ENCODE measurements at regions not wholly inside any gene's neighbourhood (a gene's known extent, or its start where the extent isn't known, plus 50 kb on each side); places are given as distances from the start of the nearest gene placed in this dataset.
"Not testable (repeated sequence)": the region's sequence is repeated elsewhere in the genome, so short reads cannot be mapped to it uniquely, and the experiment has no call there.

GRCh38 chr7:46088486-46088885 is 167.4 kb upstream of the IGFBP3 start:
- ATAC-seq (replicated peaks in 1 of 4); H3K27me3 ChIP-seq (replicated peaks in 1 of 2; ENCODE audit: control insufficient read depth in 2 of 2, extremely low read depth in 1 of 2, insufficient read depth in 2 of 2, low read length in 1 of 2); H3K27me3 Mint-ChIP-seq; H3K27ac ChIP-seq (ENCODE audit: low read length); H3K4me1 Mint-ChIP-seq; H3K4me3 Mint-ChIP-seq; H3K4me1 ChIP-seq (ENCODE audit: control insufficient read depth in 1 of 2, extremely low read depth in 1 of 2, insufficient read depth in 2 of 2, low read length in 2 of 2); H3K36me3 Mint-ChIP-seq; H3K27ac Mint-ChIP-seq; H3K4me3 ChIP-seq (ENCODE audit: control insufficient read depth in 1 of 2, extremely low read depth in 1 of 2, low read length in 1 of 2); H3K36me3 ChIP-seq (ENCODE audit: control insufficient read depth in 2 of 2, extremely low read depth in 1 of 2, insufficient read depth in 1 of 2, low read length in 1 of 2); DNase-seq; CTCF ChIA-PET; H3K9me3 ChIP-seq; POLR2A ChIA-PET: not testable (repeated sequence)
- H3K9me3 Mint-ChIP-seq = peaks cover 9 to 18% (median 13%) of the 10 kb centered on the region in 3 donors
- 92% methylated on average over 2 of the region's 2 CpGs for WGBS (ENCODE audit: insufficient coverage)

DNA sequence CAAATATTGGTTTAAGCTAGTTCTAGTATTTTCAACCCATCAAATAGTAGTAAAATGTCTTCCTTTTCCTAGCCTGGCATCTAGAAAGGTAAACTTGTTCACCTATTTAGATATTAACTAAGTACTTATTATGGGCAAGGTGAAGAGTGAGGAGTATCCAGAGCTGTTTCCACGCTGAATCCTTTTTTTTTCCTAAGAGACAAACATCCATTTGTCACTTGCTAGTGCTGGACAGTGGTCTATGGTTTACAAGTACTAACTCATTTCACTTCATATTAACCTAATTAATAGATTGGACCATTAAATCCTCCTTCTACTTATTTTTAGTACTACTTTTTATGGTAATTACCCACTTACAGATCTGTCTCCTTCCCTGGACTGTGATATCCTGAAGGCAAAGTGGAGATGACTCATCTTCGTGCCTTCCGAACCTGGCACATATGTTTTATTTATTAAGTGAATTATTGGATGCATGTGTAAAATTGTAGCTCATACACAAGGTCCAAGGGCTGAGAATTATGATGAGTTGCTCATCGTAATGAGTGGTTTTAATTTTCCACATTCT is 159.6 kb upstream of the IGFBP3 start:
- Mint-ChIP-seq H3K27ac (no peak overlapping the region), H3K4me1 (no peaks in the 10 kb centered on the region), H3K9me3 (peaks cover 0 to 5% (median 0%) of the 10 kb centered on the region in 3 donors), H3K4me3 (no peak overlapping the region), H3K36me3 (no peaks in the 10 kb centered on the region), H3K27me3 (no peaks in the 10 kb centered on the region)
- no peaks in the 10 kb centered on the region for H3K4me1 ChIP-seq (ENCODE audit: control insufficient read depth in 1 of 2, extremely low read depth in 1 of 2, insufficient read depth in 2 of 2, low read length in 2 of 2)
- no peak overlapping the region for H3K27ac ChIP-seq (ENCODE audit: low read length)
- H3K36me3 ChIP-seq (ENCODE audit: control insufficient read depth in 2 of 2, extremely low read depth in 1 of 2, insufficient read depth in 1 of 2, low read length in 1 of 2) = no peaks in the 10 kb centered on the region
- no peaks in the 10 kb centered on the region for H3K27me3 ChIP-seq (replicated peaks in 1 of 2; ENCODE audit: control insufficient read depth in 2 of 2, extremely low read depth in 1 of 2, insufficient read depth in 2 of 2, low read length in 1 of 2)
- CTCF ChIA-PET = interaction anchor here in 1 of 2 donors (0.6 kb wide), 1 partner anchor 12 kb away, joined by 4 read pairs; no protein-coding TSS in a partner anchor
- ATAC-seq (replicated peaks in 1 of 4) (no peak), DNase-seq (no peak)
- H3K4me3 ChIP-seq (ENCODE audit: control insufficient read depth in 1 of 2, extremely low read depth in 1 of 2, low read length in 1 of 2) = no peak overlapping the region
- POLR2A ChIA-PET = interaction anchor here in 1 of 2 donors (0.7 kb wide), 1 partner anchor 158 kb away, joined by 3 read pairs; no protein-coding TSS in a partner anchor
- no CpG with 5 or more reads among the region's 4 CpGs for WGBS (ENCODE audit: insufficient coverage)
- H3K9me3 ChIP-seq = no peaks in the 10 kb centered on the region

DNA sequence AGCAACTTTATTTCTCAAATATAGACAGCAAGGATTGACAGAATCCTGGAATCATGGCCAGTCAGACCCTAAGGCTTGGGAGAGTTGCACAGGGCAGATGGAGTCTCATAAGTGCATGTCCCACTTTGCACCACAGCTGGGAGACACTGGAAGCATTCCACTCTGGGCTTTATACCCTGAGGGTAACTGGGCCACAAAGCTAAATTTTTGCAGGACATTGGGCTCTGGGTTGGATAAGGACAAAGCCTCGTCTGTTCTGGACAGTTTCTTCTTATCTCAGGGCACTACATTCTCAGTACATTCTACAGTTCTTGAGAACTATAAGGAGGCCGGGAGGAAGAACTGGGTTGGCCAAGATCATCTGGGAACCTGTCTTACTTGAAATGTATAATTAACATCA is 158.3 kb upstream of the IGFBP3 start:
- H3K4me3 Mint-ChIP-seq = no peak overlapping the region
- POLR2A ChIA-PET = no interaction called here

GRCh38 chr7:46076527-46076926 is 155.5 kb upstream of the IGFBP3 start:
- Histone ChIP-seq H3K27me3 (replicated peaks in 1 of 2; ENCODE audit: control insufficient read depth in 2 of 2, extremely low read depth in 1 of 2, insufficient read depth in 2 of 2, low read length in 1 of 2) (no peaks in the 10 kb centered on the region), H3K36me3 (ENCODE audit: control insufficient read depth in 2 of 2, extremely low read depth in 1 of 2, insufficient read depth in 1 of 2, low read length in 1 of 2) (no peaks in the 10 kb centered on the region), H3K4me1 (ENCODE audit: control insufficient read depth in 1 of 2, extremely low read depth in 1 of 2, insufficient read depth in 2 of 2, low read length in 2 of 2) (no peaks in the 10 kb centered on the region), H3K27ac (ENCODE audit: low read length) (no peak overlapping the region), H3K4me3 (ENCODE audit: control insufficient read depth in 1 of 2, extremely low read depth in 1 of 2, low read length in 1 of 2) (no peak overlapping the region), H3K9me3 (no peaks in the 10 kb centered on the region)
- Mint-ChIP-seq H3K4me1 (no peaks in the 10 kb centered on the region), H3K36me3 (no peaks in the 10 kb centered on the region), H3K9me3 (peaks cover 0 to 5% (median 0%) of the 10 kb centered on the region in 3 donors), H3K27ac (no peak overlapping the region), H3K4me3 (no peak overlapping the region), H3K27me3 (no peaks in the 10 kb centered on the region)
- no CpG with 5 or more reads among the region's 1 CpG for WGBS (ENCODE audit: insufficient coverage)
- ATAC-seq (replicated peaks in 1 of 4) (no peak), DNase-seq (no peak)
- ChIA-PET CTCF (no interaction called here), POLR2A (no interaction called here)

More for the DNA sequence above, 158.3 kb upstream of the IGFBP3 start:
- Mint-ChIP-seq H3K27ac (no peak overlapping the region), H3K36me3 (no peaks in the 10 kb centered on the region), H3K9me3 (peaks cover 0 to 5% (median 0%) of the 10 kb centered on the region in 3 donors), H3K27me3 (no peaks in the 10 kb centered on the region), H3K4me1 (no peaks in the 10 kb centered on the region)
- no CpG with 5 or more reads among the region's 2 CpGs for WGBS (ENCODE audit: insufficient coverage)
- Histone ChIP-seq H3K4me1 (ENCODE audit: control insufficient read depth in 1 of 2, extremely low read depth in 1 of 2, insufficient read depth in 2 of 2, low read length in 2 of 2) (no peaks in the 10 kb centered on the region), H3K27ac (ENCODE audit: low read length) (no peak overlapping the region), H3K4me3 (ENCODE audit: control insufficient read depth in 1 of 2, extremely low read depth in 1 of 2, low read length in 1 of 2) (no peak overlapping the region), H3K9me3 (no peaks in the 10 kb centered on the region), H3K36me3 (ENCODE audit: control insufficient read depth in 2 of 2, extremely low read depth in 1 of 2, insufficient read depth in 1 of 2, low read length in 1 of 2) (no peaks in the 10 kb centered on the region), H3K27me3 (replicated peaks in 1 of 2; ENCODE audit: control insufficient read depth in 2 of 2, extremely low read depth in 1 of 2, insufficient read depth in 2 of 2, low read length in 1 of 2) (no peaks in the 10 kb centered on the region)
- CTCF ChIA-PET = no interaction called here
- no peak for ATAC-seq (replicated peaks in 1 of 4)
- DNase-seq = no peak

DNA sequence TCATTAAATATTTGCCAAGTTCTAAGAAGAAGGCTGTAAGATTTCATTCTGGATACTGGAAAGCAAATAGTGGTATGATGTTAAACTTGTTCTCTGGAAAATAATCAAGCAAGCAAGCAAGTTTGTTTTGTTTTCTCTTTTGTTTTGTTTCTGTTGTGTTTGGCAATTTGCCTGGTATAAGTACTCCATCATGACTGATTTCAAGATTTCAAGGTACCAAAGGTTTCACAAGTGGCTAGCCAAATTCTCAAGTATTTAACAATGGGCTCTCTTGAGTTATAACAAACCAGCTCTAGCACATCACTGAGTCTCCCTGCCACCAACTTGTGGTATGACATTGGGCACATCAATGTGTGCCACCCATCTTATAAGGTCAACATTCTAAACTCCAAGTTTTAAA is 151.7 kb upstream of the IGFBP3 start:
- no peak overlapping the region for H3K27ac ChIP-seq (ENCODE audit: low read length)
- CTCF ChIA-PET = no interaction called here
- Mint-ChIP-seq H3K27ac (no peak overlapping the region), H3K9me3 (peaks cover 0 to 5% (median 0%) of the 10 kb centered on the region in 3 donors), H3K4me1 (no peaks in the 10 kb centered on the region), H3K36me3 (no peaks in the 10 kb centered on the region), H3K27me3 (no peaks in the 10 kb centered on the region), H3K4me3 (no peak overlapping the region)
- H3K36me3 ChIP-seq (ENCODE audit: control insufficient read depth in 2 of 2, extremely low read depth in 1 of 2, insufficient read depth in 1 of 2, low read length in 1 of 2) = no peaks in the 10 kb centered on the region
- H3K4me3 ChIP-seq (ENCODE audit: control insufficient read depth in 1 of 2, extremely low read depth in 1 of 2, low read length in 1 of 2) = no peak overlapping the region
- no peaks in the 10 kb centered on the region for H3K9me3 ChIP-seq
- H3K27me3 ChIP-seq (replicated peaks in 1 of 2; ENCODE audit: control insufficient read depth in 2 of 2, extremely low read depth in 1 of 2, insufficient read depth in 2 of 2, low read length in 1 of 2) = no peaks in the 10 kb centered on the region
- no peak for ATAC-seq (replicated peaks in 1 of 4)
- POLR2A ChIA-PET = no interaction called here
- no peaks in the 10 kb centered on the region for H3K4me1 ChIP-seq (ENCODE audit: control insufficient read depth in 1 of 2, extremely low read depth in 1 of 2, insufficient read depth in 2 of 2, low read length in 2 of 2)
- no peak for DNase-seq

DNA sequence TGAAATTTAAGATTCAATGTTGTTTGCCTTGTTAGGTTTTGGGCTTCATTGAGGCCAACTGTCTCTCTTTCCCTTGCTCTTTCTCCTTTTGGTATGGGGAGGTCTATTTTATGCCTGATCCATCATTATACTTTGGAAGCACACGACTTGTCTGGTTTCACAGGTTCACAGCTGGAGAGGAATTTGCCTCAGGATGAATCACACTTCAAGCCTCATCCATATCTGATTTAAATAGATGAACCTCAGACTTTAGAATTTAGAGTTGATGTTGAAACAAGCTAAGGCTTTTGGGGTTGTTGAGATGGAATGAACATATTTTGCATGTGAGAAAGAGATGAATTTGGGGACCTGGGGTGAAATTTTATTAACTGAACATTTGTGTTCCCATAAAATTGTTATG is 150.5 kb upstream of the IGFBP3 start:
- Mint-ChIP-seq H3K4me3 (no peak overlapping the region), H3K9me3 (peaks cover 0 to 9% (median 0%) of the 10 kb centered on the region in 3 donors), H3K27ac (no peak overlapping the region), H3K27me3 (no peaks in the 10 kb centered on the region), H3K36me3 (no peaks in the 10 kb centered on the region), H3K4me1 (no peaks in the 10 kb centered on the region)
- Histone ChIP-seq H3K36me3 (ENCODE audit: control insufficient read depth in 2 of 2, extremely low read depth in 1 of 2, insufficient read depth in 1 of 2, low read length in 1 of 2) (no peaks in the 10 kb centered on the region), H3K4me3 (ENCODE audit: control insufficient read depth in 1 of 2, extremely low read depth in 1 of 2, low read length in 1 of 2) (no peak overlapping the region), H3K4me1 (ENCODE audit: control insufficient read depth in 1 of 2, extremely low read depth in 1 of 2, insufficient read depth in 2 of 2, low read length in 2 of 2) (no peaks in the 10 kb centered on the region), H3K27me3 (replicated peaks in 1 of 2; ENCODE audit: control insufficient read depth in 2 of 2, extremely low read depth in 1 of 2, insufficient read depth in 2 of 2, low read length in 1 of 2) (no peaks in the 10 kb centered on the region), H3K27ac (ENCODE audit: low read length) (no peak overlapping the region), H3K9me3 (no peaks in the 10 kb centered on the region)
- DNase-seq (no peak), ATAC-seq (replicated peaks in 1 of 4) (no peak)
- POLR2A ChIA-PET = no interaction called here
- CTCF ChIA-PET = no interaction called here
- no CpG with 5 or more reads among the region's 1 CpG for WGBS (ENCODE audit: insufficient coverage)

- Histone ChIP-seq H3K36me3 (ENCODE audit: control insufficient read depth in 2 of 2, extremely low read depth in 1 of 2, insufficient read depth in 1 of 2, low read length in 1 of 2) (no peaks in the 10 kb centered on the region), H3K9me3 (no peaks in the 10 kb centered on the region), H3K27me3 (replicated peaks in 1 of 2; ENCODE audit: control insufficient read depth in 2 of 2, extremely low read depth in 1 of 2, insufficient read depth in 2 of 2, low read length in 1 of 2) (no peaks in the 10 kb centered on the region), H3K4me3 (ENCODE audit: control insufficient read depth in 1 of 2, extremely low read depth in 1 of 2, low read length in 1 of 2) (no peak overlapping the region), H3K4me1 (ENCODE audit: control insufficient read depth in 1 of 2, extremely low read depth in 1 of 2, insufficient read depth in 2 of 2, low read length in 2 of 2) (no peaks in the 10 kb centered on the region), H3K27ac (ENCODE audit: low read length) (no peak overlapping the region)
- no peaks in the 10 kb centered on the region for H3K4me1 Mint-ChIP-seq
- H3K4me3 Mint-ChIP-seq = no peak overlapping the region
- WGBS (ENCODE audit: insufficient coverage) = 40% methylated on average over 1 of the region's 3 CpGs
- ChIA-PET CTCF (no interaction called here), POLR2A (no interaction called here)
- no peak overlapping the region for H3K27ac Mint-ChIP-seq
- peaks cover 0 to 5% (median 0%) of the 10 kb centered on the region in 3 donors for H3K9me3 Mint-ChIP-seq
- ATAC-seq (replicated peaks in 1 of 4) = no peak
- no peak for DNase-seq
- H3K27me3 Mint-ChIP-seq = no peaks in the 10 kb centered on the region
- no peaks in the 10 kb centered on the region for H3K36me3 Mint-ChIP-seq
These were observed 150.0 kb upstream of the IGFBP3 start for GRCh38 chr7:46071076-46071475.

Measured in T-cell (primary cell).